SW480 (cell line): ENCODE measurements at regions not wholly inside any gene's neighbourhood (a gene's known extent, or its start where the extent isn't known, plus 50 kb on each side); places are given as distances from the start of the nearest gene placed in this dataset.

Source experiments
- DNase-seq: peaks from one replicate; pipeline ENCODE4 v3.0.0-alpha.2; 2016; ENCODE audit warnings: low spot score

GRCh38 chr16:11475896-11476630 lies 110.7 kb downstream of the LITAF start:
- DNase-seq, result no peak

GRCh38 chr16:11476676-11477075 lies 110.0 kb downstream of the LITAF start:
- DNase-seq, result no peak

- DNase-seq, result no peak
These were observed 108.1 kb downstream of the LITAF start for GRCh38 chr16:11478431-11479119.

- DNase-seq, result no peak
These were observed 106.8 kb downstream of the LITAF start for GRCh38 chr16:11479916-11480315.

- DNase-seq, result no peak
These were observed 106.1 kb downstream of the LITAF start for GRCh38 chr16:11480634-11481033.

- DNase-seq, result no peak
These were observed 104.7 kb downstream of the LITAF start for GRCh38 chr16:11481987-11482386.

GRCh38 chr16:11482946-11483748 lies 103.6 kb downstream of the LITAF start:
- DNase-seq, result no peak

- DNase-seq, result no peak
These were observed 101.9 kb downstream of the LITAF start for GRCh38 chr16:11484691-11485258.

GRCh38 chr16:11485676-11486075 lies 101.0 kb downstream of the LITAF start:
- no peak for DNase-seq

- no peak for DNase-seq
These were observed 99.4 kb downstream of the LITAF start for GRCh38 chr16:11487289-11487688.

GRCh38 chr16:11488304-11488703 lies 98.4 kb downstream of the LITAF start:
- DNase-seq, result no peak

- no peak for DNase-seq
These were observed 95.2 kb downstream of the LITAF start for GRCh38 chr16:11491524-11491923.

GRCh38 chr16:11492808-11493530 lies 93.8 kb downstream of the LITAF start:
- no peak for DNase-seq

- DNase-seq, result no peak
These were observed 93.2 kb downstream of the LITAF start for GRCh38 chr16:11493531-11493929.

- no peak for DNase-seq
These were observed 92.7 kb downstream of the LITAF start for GRCh38 chr16:11494029-11494428.

GRCh38 chr16:11494433-11494832 lies 92.3 kb downstream of the LITAF start:
- DNase-seq, result no peak

- no peak for DNase-seq
These were observed 91.7 kb downstream of the LITAF start for GRCh38 chr16:11495066-11495407.
